Brain microvascular endothelial cell (primary cell): ENCODE measurements at regions not wholly inside any gene's neighbourhood (a gene's known extent, or its start where the extent isn't known, plus 50 kb on each side); places are given as distances from the start of the nearest gene placed in this dataset.

Experiments used
- DNase-seq: peaks from one replicate; pipeline ENCODE4 v3.0.0-alpha.2; 2020
- H3K27ac ChIP-seq: fragments of 250-450 bp; sonication (Bioruptor Pico); 2 replicates; pipeline ENCODE4 v1.5.1; 2020; ENCODE audit warnings: mild to moderate bottlenecking, moderate library complexity
- H3K27me3 ChIP-seq: fragments of 250-450 bp; sonication (Bioruptor Pico); replicated peaks from 2 replicates; pipeline ENCODE4 v1.5.1; 2020; ENCODE audit warnings: mild to moderate bottlenecking
- H3K36me3 ChIP-seq: fragments of 250-450 bp; sonication (Bioruptor Pico); replicated peaks from 2 replicates; pipeline ENCODE4 v1.5.1; 2020; ENCODE audit warnings: mild to moderate bottlenecking
- H3K4me3 ChIP-seq: 2 replicates; pipeline ENCODE4 v1.5.1; 2011; ENCODE audit warnings: low read depth, mild to moderate bottlenecking, control low read depth, low read length, moderate library complexity
- CTCF ChIP-seq: IDR thresholded peaks from 2 replicates; pipeline ENCODE4 v1.5.1; 2011; ENCODE audit warnings: low read depth, mild to moderate bottlenecking, moderate library complexity, low read length, control low read depth, inconsistent platforms; ENCODE audit errors: missing control alignments
- in situ Hi-C: cut with HindIII; loops from 2 replicates; pipeline ENCODE4 v1.10.0; 2017; ENCODE audit warnings: low sequenced_read_pairs, low pct_ligation_motif_present

- TF ChIP-seq CTCF, result no peak
- in situ Hi-C loops, result no loop called here
- DNase-seq, result no peak
These were observed 483.2 kb downstream of the FGF9 start for GRCh38 chr13:22154041-22154440.

GRCh38 chr13:22161871-22162270, 491.0 kb downstream of the FGF9 start:
- no peak for TF ChIP-seq CTCF
- Histone ChIP-seq H3K4me3 (no peak overlapping the region), H3K27me3 (no peaks in the 10 kb centered on the region), H3K27ac (no peak overlapping the region), H3K36me3 (no peaks in the 10 kb centered on the region)
- in situ Hi-C loops, result no loop called here
- no peak for DNase-seq

More at GRCh38 chr13:22154041-22154440, 483.2 kb downstream of the FGF9 start:
- Histone ChIP-seq H3K36me3 (no peaks in the 10 kb centered on the region), H3K4me3 (no peak overlapping the region), H3K27ac (no peak overlapping the region), H3K27me3 (no peaks in the 10 kb centered on the region)

GRCh38 chr13:22162889-22163288, 492.0 kb downstream of the FGF9 start:
- H3K27ac ChIP-seq, result no peak overlapping the region
- no peak overlapping the region for H3K4me3 ChIP-seq
- DNase-seq, result no peak
- in situ Hi-C loops, result no loop called here
- H3K36me3 ChIP-seq, result no peaks in the 10 kb centered on the region
- no peaks in the 10 kb centered on the region for H3K27me3 ChIP-seq
- TF ChIP-seq CTCF, result no peak

GRCh38 chr13:22168437-22169190, 497.7 kb downstream of the FGF9 start:
- Histone ChIP-seq H3K4me3 (no peak overlapping the region), H3K27ac (no peak overlapping the region), H3K27me3 (no peaks in the 10 kb centered on the region), H3K36me3 (no peaks in the 10 kb centered on the region)
- DNase-seq, result no peak
- no peak for TF ChIP-seq CTCF
- in situ Hi-C loops, result no loop called here

- TF ChIP-seq CTCF, result no peak
- H3K27ac ChIP-seq, result no peak overlapping the region
- DNase-seq, result no peak
- no peaks in the 10 kb centered on the region for H3K36me3 ChIP-seq
- in situ Hi-C loops, result no loop called here
- no peak overlapping the region for H3K4me3 ChIP-seq
- no peaks in the 10 kb centered on the region for H3K27me3 ChIP-seq
These were observed 498.6 kb downstream of the FGF9 start for GRCh38 chr13:22169473-22169872.

GRCh38 chr13:22173610-22174009, 502.7 kb downstream of the FGF9 start:
- H3K36me3 ChIP-seq, result no peaks in the 10 kb centered on the region
- H3K27me3 ChIP-seq, result no peaks in the 10 kb centered on the region
- no peak for DNase-seq
- in situ Hi-C loops, result no loop called here
- TF ChIP-seq CTCF, result no peak
- H3K4me3 ChIP-seq, result no peak overlapping the region
- no peak overlapping the region for H3K27ac ChIP-seq
